ENCODE measurements at regions not wholly inside any gene's neighbourhood (a gene's known extent, or its start where the extent isn't known, plus 50 kb on each side); places are given as distances from the start of the nearest gene placed in this dataset.

GRCh38 chr2:19611491-19612332 lies 253.3 kb upstream of the OSR1 start:
- DNase-seq (ENCODE audit: low spot score in 2 of 2), result no peak
- Histone ChIP-seq H3K27ac (no peak overlapping the region), H3K36me3 (no peaks in the 10 kb centered on the region), H3K9me3 (peaks cover 0 to 19% of the 10 kb centered on the region in 2 donors), H3K4me3 (no peak overlapping the region), H3K27me3 (no peaks in the 10 kb centered on the region), H3K4me1 (no peaks in the 10 kb centered on the region)
- no peak for TF ChIP-seq CTCF (IDR thresholded peaks at IDR 0.05)
- intact Hi-C loops (cut with DNase I), result no loop called here

- Histone ChIP-seq H3K4me3 (no peak overlapping the region), H3K27ac (no peak overlapping the region), H3K27me3 (no peaks in the 10 kb centered on the region), H3K9me3 (peaks cover 0 to under 1% of the 10 kb centered on the region in 2 donors), H3K36me3 (no peaks in the 10 kb centered on the region), H3K4me1 (no peaks in the 10 kb centered on the region)
- intact Hi-C loops (cut with DNase I), result no loop called here
- no peak for TF ChIP-seq CTCF (IDR thresholded peaks at IDR 0.05)
- no peak for DNase-seq (ENCODE audit: low spot score in 2 of 2)
These were observed 250.8 kb upstream of the OSR1 start for GRCh38 chr2:19609266-19609665.

GRCh38 chr2:19607931-19608771 lies 249.7 kb upstream of the OSR1 start:
- H3K27me3 ChIP-seq, result no peaks in the 10 kb centered on the region
- no peak overlapping the region for H3K4me3 ChIP-seq
- no peaks in the 10 kb centered on the region for H3K9me3 ChIP-seq
- no peak for DNase-seq (ENCODE audit: low spot score in 2 of 2)
- no peak for TF ChIP-seq CTCF (IDR thresholded peaks at IDR 0.05)
- no peaks in the 10 kb centered on the region for H3K4me1 ChIP-seq
- H3K27ac ChIP-seq, result no peak overlapping the region
- intact Hi-C loops (cut with DNase I), result no loop called here
- H3K36me3 ChIP-seq, result no peaks in the 10 kb centered on the region

- no peak overlapping the region for H3K4me3 ChIP-seq
- no peaks in the 10 kb centered on the region for H3K27me3 ChIP-seq
- H3K9me3 ChIP-seq, result no peaks in the 10 kb centered on the region
- DNase-seq (ENCODE audit: low spot score in 2 of 2), result no peak
- TF ChIP-seq CTCF (IDR thresholded peaks at IDR 0.05), result no peak
- no peak overlapping the region for H3K27ac ChIP-seq
- H3K4me1 ChIP-seq, result no peaks in the 10 kb centered on the region
- H3K36me3 ChIP-seq, result no peaks in the 10 kb centered on the region
- intact Hi-C loops (cut with DNase I), result no loop called here
These were observed 249.0 kb upstream of the OSR1 start for GRCh38 chr2:19607400-19607799.

DNA sequence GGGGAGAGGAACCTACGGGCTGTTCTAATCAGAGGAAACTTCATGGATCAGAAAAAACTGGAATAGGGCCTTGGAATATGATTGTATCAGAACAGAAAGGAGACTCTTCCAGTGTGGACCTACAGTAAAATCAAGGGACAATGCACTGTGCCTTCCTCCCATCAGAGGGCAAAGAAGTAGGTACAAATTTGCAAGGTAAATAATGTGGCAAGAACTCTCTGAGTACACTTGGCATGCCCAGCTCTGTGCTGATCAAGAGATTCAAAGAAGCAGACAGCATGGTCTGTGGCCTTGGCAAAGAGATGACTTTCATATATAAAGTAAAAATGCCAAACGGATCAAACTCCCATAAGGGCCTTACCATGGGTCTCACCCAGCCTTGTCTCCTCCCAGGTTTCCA lies 242.6 kb upstream of the OSR1 start:
- intact Hi-C loops (cut with DNase I), result no loop called here
- Histone ChIP-seq H3K27ac (no peak overlapping the region), H3K36me3 (no peaks in the 10 kb centered on the region), H3K27me3 (no peaks in the 10 kb centered on the region), H3K9me3 (no peaks in the 10 kb centered on the region), H3K4me1 (peaks cover 0 to 10% of the 10 kb centered on the region in 2 donors), H3K4me3 (no peak overlapping the region)
- no peak for TF ChIP-seq CTCF (IDR thresholded peaks at IDR 0.05)
- no peak for DNase-seq (ENCODE audit: low spot score in 2 of 2)

Measured in ascending aorta (tissue), 2 donors.